ENCODE measurements at regions not wholly inside any gene's neighbourhood (a gene's known extent, or its start where the extent isn't known, plus 50 kb on each side); places are given as distances from the start of the nearest gene placed in this dataset.

GRCh38 chr1:84090447-84091245 lies 53.4 kb upstream of the PRKACB start:
- intact Hi-C loops (cut with DNase I) = no loop called here
- no peak for DNase-seq

- no peak for DNase-seq
- intact Hi-C loops (cut with DNase I) = no loop called here
Measured at GRCh38 chr1:84089867-84090266, 54.2 kb upstream of the PRKACB start.

- no peak for DNase-seq
- intact Hi-C loops (cut with DNase I) = no loop called here
Measured at GRCh38 chr1:84089465-84089864, 54.6 kb upstream of the PRKACB start.

- intact Hi-C loops (cut with DNase I) = no loop called here
- DNase-seq = no peak
Measured at GRCh38 chr1:84086616-84087015, 57.5 kb upstream of the PRKACB start.

GRCh38 chr1:84086189-84086588 lies 57.9 kb upstream of the PRKACB start:
- intact Hi-C loops (cut with DNase I) = no loop called here
- peak in 1 of 10 donors; percentile 81 for DNase-seq

- intact Hi-C loops (cut with DNase I) = no loop called here
- no peak for DNase-seq
Measured at GRCh38 chr1:84083307-84083706, 60.8 kb upstream of the PRKACB start.

GRCh38 chr1:84078842-84079202 lies 65.2 kb upstream of the PRKACB start:
- intact Hi-C loops (cut with DNase I) = loop anchor here (5.0 kb wide), 1 partner anchor 82 kb away; the partner anchor contains the start of gene TTLL7
- no peak for DNase-seq

- intact Hi-C loops (cut with DNase I) = loop anchor here (5.0 kb wide), 1 partner anchor 81 kb away; the partner anchor contains the start of gene TTLL7
- DNase-seq = peak; percentile 13 to 86 (median 33)
Measured at GRCh38 chr1:84078108-84078841, 65.8 kb upstream of the PRKACB start.

- DNase-seq = peak; percentile 63 to 98 (median 76)
- intact Hi-C loops (cut with DNase I) = loop anchor here (2.0 to 5.0 kb wide), 2 partner anchors 80 to 147 kb away; partner anchors contain the start of gene TTLL7
Measured at GRCh38 chr1:84077476-84078107, 66.5 kb upstream of the PRKACB start.

- DNase-seq = no peak
- intact Hi-C loops (cut with DNase I) = no loop called here
Measured at GRCh38 chr1:84073266-84073665, 70.8 kb upstream of the PRKACB start.

GRCh38 chr1:84069236-84069845 lies 70.4 kb upstream of the TTLL7 start:
- intact Hi-C loops (cut with DNase I) = no loop called here

GRCh38 chr1:84062496-84062895 lies 63.6 kb upstream of the TTLL7 start:
- intact Hi-C loops (cut with DNase I) = no loop called here

More at GRCh38 chr1:84069236-84069845, 70.4 kb upstream of the TTLL7 start:
- no peak for DNase-seq

GRCh38 chr1:84061336-84061735 lies 62.4 kb upstream of the TTLL7 start:
- no peak for DNase-seq
- intact Hi-C loops (cut with DNase I) = no loop called here

More at GRCh38 chr1:84062496-84062895, 63.6 kb upstream of the TTLL7 start:
- no peak for DNase-seq

GRCh38 chr1:84060781-84061180 lies 61.8 kb upstream of the TTLL7 start:
- no peak for DNase-seq
- intact Hi-C loops (cut with DNase I) = no loop called here

GRCh38 chr1:84048820-84049219 lies 49.9 kb upstream of the TTLL7 start:
- intact Hi-C loops (cut with DNase I) = no loop called here

More at GRCh38 chr1:84048820-84049219, 49.9 kb upstream of the TTLL7 start:
- DNase-seq = no peak

Measured in posterior cingulate gyrus (tissue), 11 donors.